GM23248 (cell line): ENCODE measurements at regions not wholly inside any gene's neighbourhood (a gene's known extent, or its start where the extent isn't known, plus 50 kb on each side); places are given as distances from the start of the nearest gene placed in this dataset.

ENCODE experiments used
- EZH2 ChIP-seq: fragments of 200-600 bp; sonication (generic); IDR thresholded peaks from 2 replicates; pipeline ENCODE4 v1.6.1; 2018; ENCODE audit warnings: antibody characterized with exemption, mild to moderate bottlenecking; ENCODE audit not compliant: insufficient read depth, poor library complexity, severe bottlenecking
- EZH2phosphoT487 ChIP-seq: fragments of 200-600 bp; sonication (generic); IDR thresholded peaks from 2 replicates; pipeline ENCODE4 v1.6.1; 2018; ENCODE audit warnings: antibody characterized with exemption, moderate library complexity, mild to moderate bottlenecking, low read depth; ENCODE audit not compliant: insufficient read depth

- no peak for TF ChIP-seq EZH2phosphoT487
- no peak for TF ChIP-seq EZH2
These were observed 365.5 kb downstream of the MIAT start for GRCh38 chr22:27022896-27023361.
